ENCODE measurements at regions not wholly inside any gene's neighbourhood (a gene's known extent, or its start where the extent isn't known, plus 50 kb on each side); places are given as distances from the start of the nearest gene placed in this dataset.

- TF ChIP-seq MLLT1 (IDR thresholded peaks at IDR 0.05) (no peak), RAD51 (IDR thresholded peaks at IDR 0.05) (no peak), BMI1 (IDR thresholded peaks at IDR 0.05; ENCODE audit: borderline replicate concordance) (no peak), ELK1 (IDR thresholded peaks at IDR 0.05; ENCODE audit: low read depth, low read length) (no peak)
These were observed 297.5 kb downstream of the UACA start (continued) for GRCh38 chr15:70465812-70466211.

- 0% methylated on average over 1 of the region's 1 CpG for WGBS (ENCODE audit: insufficient coverage, insufficient replicate concordance, low lambda C conversion rate, missing lambda C conversion rate)
- no peaks in the 10 kb centered on the region for H3K79me2 ChIP-seq (ENCODE audit: control insufficient read depth, insufficient read depth, low read length)
- peak overlapping the region; percentile 59 for H3K27ac ChIP-seq (ENCODE audit: control insufficient read depth, insufficient read depth)
- no peak overlapping the region for H3K4me3 ChIP-seq
- H3K9me3 ChIP-seq (replicated peaks; ENCODE audit: control insufficient read depth, insufficient read depth, low read length), result no peaks in the 10 kb centered on the region
- no TSS peak for BruUV-seq (replicated peaks)
- H3K36me3 ChIP-seq (ENCODE audit: control insufficient read depth in 2 of 2, insufficient read depth in 2 of 2, low read length in 1 of 2), result no peaks in the 10 kb centered on the region
- no peaks in the 10 kb centered on the region for H3K27me3 ChIP-seq (replicated peaks in 1 of 2; ENCODE audit: control insufficient read depth in 2 of 2, insufficient read depth in 2 of 2, low read length in 1 of 2)
- H3K9ac ChIP-seq (ENCODE audit: control insufficient read depth, insufficient read depth, low read length), result no peak overlapping the region
- POLR2A ChIA-PET, result interaction anchor here (0.5 to 1.5 kb wide), 3 partner anchors 23 to 702 kb away, joined by 3 to 4 read pairs (median 3); no protein-coding TSS in a partner anchor
- H2AFZ ChIP-seq (ENCODE audit: control insufficient read depth, low read depth, low read length), result no peak overlapping the region
- peaks cover 45% of the 10 kb centered on the region for H3K4me1 ChIP-seq (ENCODE audit: control insufficient read depth, insufficient read depth, low read length)
- DNase-seq (ENCODE audit: low read depth, low spot score) (no peak), FAIRE-seq (no peak), ATAC-seq (peak; percentile 24)
- 0 out of 2 replicates have a peak, but pooled peaks have one; percentile 8 for TF ChIP-seq MLLT1 (IDR thresholded peaks at IDR 0.05)
- no peak for TF ChIP-seq SUZ12 (IDR thresholded peaks at IDR 0.05; ENCODE audit: unreplicated experiment)
- TF ChIP-seq PML (IDR thresholded peaks at IDR 0.05; ENCODE audit: low read length), result no peak
- peak in 1 of 2 experiments; percentile 9; a peak in 2 of 4 replicates for TF ChIP-seq ETV6 (conservative IDR thresholded peaks at IDR 0.05 in 1 of 2, IDR thresholded peaks at IDR 0.05 in 1 of 2; ENCODE audit: borderline replicate concordance in 1 of 2, low read depth in 1 of 2)
- no peak for TF ChIP-seq NRF1 (conservative IDR thresholded peaks at IDR 0.05; ENCODE audit: low read depth, low read length)
- no peak for TF ChIP-seq FOXK2 (IDR thresholded peaks at IDR 0.05)
- no peak for TF ChIP-seq MEF2B (IDR thresholded peaks at IDR 0.05; ENCODE audit: partially characterized antibody, poor library complexity, severe bottlenecking)
- peak; percentile 6; the same call in 1 of the 2 replicates for TF ChIP-seq NFIC (IDR thresholded peaks at IDR 0.05; ENCODE audit: low read depth, low read length)
- 0 out of 2 replicates have a peak, but pooled peaks have one; percentile 5 for TF ChIP-seq NR2F1 (conservative IDR thresholded peaks at IDR 0.05)
- RAD21 ChIA-PET (ENCODE audit: unreplicated experiment), result interaction anchor here (0.6 to 1.6 kb wide), 5 partner anchors 16 to 41 kb away, joined by 3 to 10 read pairs (median 3); no protein-coding TSS in a partner anchor
- CTCF ChIA-PET, result interaction anchor here (0.6 to 6.2 kb wide), 8 partner anchors 23 to 888 kb away, joined by 3 to 52 read pairs (median 4); no protein-coding TSS in a partner anchor
- in situ Hi-C loops (cut with MboI), result no loop called here
- H3K4me2 ChIP-seq (ENCODE audit: control insufficient read depth, insufficient read depth), result peak overlapping the region; percentile 90
- intact Hi-C loops (cut with micrococcal nuclease; ENCODE audit: unreplicated experiment), result loop anchor here (1.0 to 5.0 kb wide), 5 partner anchors 23 to 886 kb away; partner anchors contain the start of gene TLE3
- SMC1A ChIA-PET (ENCODE audit: uncharacterized antibody, unreplicated experiment), result interaction anchor here (0.6 to 5.8 kb wide), 5 partner anchors 8 to 440 kb away, joined by 3 to 46 read pairs (median 3); no protein-coding TSS in a partner anchor
- no peaks in the 10 kb centered on the region for H4K20me1 ChIP-seq (ENCODE audit: control insufficient read depth, insufficient read depth)
These were observed 299.9 kb downstream of the UACA start for GRCh38 chr15:70463453-70463834.
